Uterus (tissue), 2 donors: ENCODE measurements at regions not wholly inside any gene's neighbourhood (a gene's known extent, or its start where the extent isn't known, plus 50 kb on each side); places are given as distances from the start of the nearest gene placed in this dataset.

ENCODE experiments used
- CTCF ChIP-seq, 4 experiments: fragments of 200-600 bp in 2 of 4; fragments of 450-650 bp in 2 of 4; sonication (generic) in 2 of 4; IDR thresholded peaks; one replicate each; pipeline ENCODE4 v1.5.1; 2016 to 2019; ENCODE audit warnings: antibody characterized with exemption in 4 of 4, mild to moderate bottlenecking in 2 of 4, moderate library complexity in 1 of 4
- POLR2A ChIP-seq, 2 donors: fragments of 450-650 bp; IDR thresholded peaks; one replicate each; pipeline ENCODE4 v1.6.1; 2016; ENCODE audit warnings: antibody characterized with exemption in 2 of 2, mild to moderate bottlenecking in 1 of 2, moderate library complexity in 1 of 2

GRCh38 chr13:37289212-37289935 is 183.9 kb upstream of the CSNK1A1L start:
- no peak for TF ChIP-seq CTCF (IDR thresholded peaks at IDR 0.05)
- TF ChIP-seq POLR2A (IDR thresholded peaks at IDR 0.05): no peak
